Panc1 (cell line): ENCODE measurements at regions not wholly inside any gene's neighbourhood (a gene's known extent, or its start where the extent isn't known, plus 50 kb on each side); places are given as distances from the start of the nearest gene placed in this dataset.
"Not testable (repeated sequence)": the region's sequence is repeated elsewhere in the genome, so short reads cannot be mapped to it uniquely, and the experiment has no call there.

Source experiments
- ATAC-seq: fragments of 200-7000 bp; cut with Tn5 transposase; 2 replicates; pipeline ENCODE4 v1.9.1; 2020; ENCODE audit warnings: mild to moderate bottlenecking, moderate library complexity
- BruUV-seq: library from RNA; stranded (reverse); fragments of 400-500 nt; replicated peaks from 2 replicates; lab custom pipeline; 2021; lab: Mats Ljungman, UMichigan
- CTCF ChIA-PET: fragments of 300-600 bp; sonication (Branson Sonifier 250); formaldehyde crosslinking; loops from one replicate; lab custom pipeline; 2022; ENCODE audit warnings: antibody characterized with exemption; lab: Charles Lee
- POLR2A ChIA-PET: fragments of 300-600 bp; sonication (Branson Sonifier 250); formaldehyde crosslinking; loops from one replicate; lab custom pipeline; 2022; ENCODE audit warnings: antibody characterized with exemption; lab: Charles Lee
- DNase-seq: peaks from one replicate; pipeline ENCODE4 v3.0.0-alpha.2; 2010; ENCODE audit warnings: low read depth, low spot score
- H3K27ac ChIP-seq: 2 replicates; pipeline ENCODE4 v1.5.1; 2011; ENCODE audit warnings: mild to moderate bottlenecking, low read length, inconsistent platforms
- H3K27me3 ChIP-seq: fragments of 200-500 bp; sonication (Bioruptor generic); 2 replicates; pipeline ENCODE4 v1.6.0; 2014; ENCODE audit warnings: low read length, inconsistent platforms; ENCODE audit not compliant: control insufficient read depth, insufficient read depth
- H3K36me3 ChIP-seq: fragments of 200-500 bp; sonication (Bioruptor generic); 2 replicates; pipeline ENCODE4 v1.5.1; 2014; ENCODE audit warnings: inconsistent platforms, mild to moderate bottlenecking, low read length, moderate library complexity; ENCODE audit not compliant: control insufficient read depth, insufficient read depth
- H3K4me1 ChIP-seq: 2 replicates; pipeline ENCODE4 v1.5.1; 2011; ENCODE audit warnings: inconsistent platforms, mild to moderate bottlenecking, low read length, moderate library complexity; ENCODE audit not compliant: control insufficient read depth, insufficient read depth
- H3K4me3 ChIP-seq, 2 experiments: 2 replicates each; pipeline ENCODE4 v1.5.1; 2011 to 2012; ENCODE audit warnings: low read depth in 2 of 2, low read length in 2 of 2, mild to moderate bottlenecking in 2 of 2, inconsistent platforms in 1 of 2, moderate library complexity in 1 of 2
- H3K9me3 ChIP-seq: fragments of 200-500 bp; sonication (Bioruptor generic); 2 replicates; pipeline ENCODE4 v1.5.1; 2014; ENCODE audit warnings: low read depth, mild to moderate bottlenecking, inconsistent platforms, low read length, moderate library complexity; ENCODE audit not compliant: control insufficient read depth, insufficient read depth
- POLR2AphosphoS5 ChIP-seq: IDR thresholded peaks from 2 replicates; pipeline ENCODE4 v1.6.1; 2012; ENCODE audit warnings: mild to moderate bottlenecking, low read depth, low read length, moderate library complexity
- REST ChIP-seq, 2 experiments: IDR thresholded peaks; 2 replicates each; pipeline ENCODE4 v1.6.1; 2011 to 2012; ENCODE audit warnings: low read depth in 2 of 2, control low read depth in 1 of 2, low read length in 1 of 2, mild to moderate bottlenecking in 1 of 2, moderate library complexity in 1 of 2; ENCODE audit not compliant: insufficient read depth in 1 of 2
- SIN3A ChIP-seq: IDR thresholded peaks from 2 replicates; pipeline ENCODE4 v1.6.1; 2012; ENCODE audit warnings: low read depth, mild to moderate bottlenecking, low read length, moderate library complexity, borderline replicate concordance; ENCODE audit not compliant: insufficient read depth
- TCF7L2 ChIP-seq: IDR thresholded peaks from 2 replicates; pipeline ENCODE4 v1.6.1; 2011; ENCODE audit warnings: mild to moderate bottlenecking, low read depth, low read length, inconsistent platforms
- in situ Hi-C: cut with HindIII; loops from 2 replicates; pipeline ENCODE4 v1.10.0; 2016; ENCODE audit warnings: low sequenced_read_pairs, low pct_unique_long_range_greater_than_20kb
- intact Hi-C: fragments of 100-400 bp; cut with micrococcal nuclease; formaldehyde crosslinking; loops from one replicate; pipeline ENCODE4 v1.10.0; 2022; ENCODE audit not compliant: unreplicated experiment
- TF ChIP-seq, protein P1 (sequence below): fragments of 450-650 bp; IDR thresholded peaks from 2 replicates; pipeline ENCODE4 v1.5.1; 2017; ENCODE audit warnings: mild to moderate bottlenecking

GRCh38 chrX:994780-995179, 217.7 kb downstream of the CRLF2 start:
- Histone ChIP-seq H3K4me1 (no peaks in the 10 kb centered on the region), H3K27ac (no peak overlapping the region)

DNA sequence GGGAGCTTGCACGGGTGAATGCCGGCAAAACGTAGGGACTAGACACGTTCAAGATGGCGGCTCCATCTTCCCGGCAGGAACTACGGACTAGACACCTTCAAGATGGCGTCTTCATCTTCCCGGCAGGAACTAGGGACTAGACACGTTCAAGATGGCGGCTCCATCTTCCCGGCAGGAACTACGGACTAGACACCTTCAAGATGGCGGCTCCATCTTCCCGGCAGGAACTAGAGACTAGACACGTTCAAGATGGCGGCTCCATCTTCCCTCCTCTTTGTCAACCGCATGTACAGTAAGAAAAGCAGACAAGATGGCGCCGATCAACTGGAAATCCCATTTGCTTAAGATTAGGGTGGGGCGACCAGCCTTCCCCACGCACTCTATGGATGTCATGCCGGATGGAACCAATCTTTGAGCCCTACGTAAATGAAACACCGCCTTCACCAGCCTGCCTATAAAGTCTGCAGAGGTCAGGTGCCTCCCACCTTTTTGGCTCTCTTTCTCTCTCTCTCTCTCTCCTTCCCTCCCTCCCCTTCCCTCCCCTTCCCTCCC, 222.4 kb downstream of the CRLF2 start:
- CTCF ChIA-PET = no interaction called here
- DNase-seq = peak; percentile 35
- H3K4me3 ChIP-seq = peak overlapping the region; percentile 30 to 40
- H3K27me3 ChIP-seq = no peaks in the 10 kb centered on the region
- intact Hi-C loops = no loop called here
- BruUV-seq = no TSS peak
- in situ Hi-C loops = no loop called here
- peak; percentile 98 for ATAC-seq
- POLR2A ChIA-PET = no interaction called here
- no peaks in the 10 kb centered on the region for H3K36me3 ChIP-seq
- no peaks in the 10 kb centered on the region for H3K9me3 ChIP-seq
- TF ChIP-seq POLR2AphosphoS5 = 0 out of 2 replicates have a peak, but pooled peaks have one; percentile 21
- TF ChIP-seq REST (IDR thresholded peaks at IDR 0.05; ENCODE audit: insufficient read depth in 1 of 2, low read depth in 2 of 2, low read length in 1 of 2) = no peak
- H3K27ac ChIP-seq = peak overlapping the region; percentile 80
- H3K4me1 ChIP-seq = no peaks in the 10 kb centered on the region

More at GRCh38 chrX:994780-995179, 217.7 kb downstream of the CRLF2 start:
- TF ChIP-seq, protein P1, sequence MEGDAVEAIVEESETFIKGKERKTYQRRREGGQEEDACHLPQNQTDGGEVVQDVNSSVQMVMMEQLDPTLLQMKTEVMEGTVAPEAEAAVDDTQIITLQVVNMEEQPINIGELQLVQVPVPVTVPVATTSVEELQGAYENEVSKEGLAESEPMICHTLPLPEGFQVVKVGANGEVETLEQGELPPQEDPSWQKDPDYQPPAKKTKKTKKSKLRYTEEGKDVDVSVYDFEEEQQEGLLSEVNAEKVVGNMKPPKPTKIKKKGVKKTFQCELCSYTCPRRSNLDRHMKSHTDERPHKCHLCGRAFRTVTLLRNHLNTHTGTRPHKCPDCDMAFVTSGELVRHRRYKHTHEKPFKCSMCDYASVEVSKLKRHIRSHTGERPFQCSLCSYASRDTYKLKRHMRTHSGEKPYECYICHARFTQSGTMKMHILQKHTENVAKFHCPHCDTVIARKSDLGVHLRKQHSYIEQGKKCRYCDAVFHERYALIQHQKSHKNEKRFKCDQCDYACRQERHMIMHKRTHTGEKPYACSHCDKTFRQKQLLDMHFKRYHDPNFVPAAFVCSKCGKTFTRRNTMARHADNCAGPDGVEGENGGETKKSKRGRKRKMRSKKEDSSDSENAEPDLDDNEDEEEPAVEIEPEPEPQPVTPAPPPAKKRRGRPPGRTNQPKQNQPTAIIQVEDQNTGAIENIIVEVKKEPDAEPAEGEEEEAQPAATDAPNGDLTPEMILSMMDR = no peak
- TF ChIP-seq SIN3A (no peak), POLR2AphosphoS5 (no peak), REST (IDR thresholded peaks at IDR 0.05; ENCODE audit: insufficient read depth in 1 of 2, low read depth in 2 of 2, low read length in 1 of 2) (no peak), TCF7L2 (no peak)
- ChIA-PET CTCF (no interaction called here), POLR2A (no interaction called here)
- ATAC-seq (no peak), DNase-seq (no peak)
- intact Hi-C loops = no loop called here
- in situ Hi-C loops = no loop called here
- Histone ChIP-seq H3K4me3 (no peak overlapping the region), H3K27me3 (no peaks in the 10 kb centered on the region), H3K9me3 (no peaks in the 10 kb centered on the region), H3K36me3 (no peaks in the 10 kb centered on the region)
- BruUV-seq = no TSS peak

- BruUV-seq, H3K4me1 ChIP-seq, DNase-seq, CTCF ChIA-PET, ATAC-seq, H3K36me3 ChIP-seq, intact Hi-C loops, POLR2A ChIA-PET, in situ Hi-C loops, H3K4me3 ChIP-seq, H3K27me3 ChIP-seq, H3K9me3 ChIP-seq, H3K27ac ChIP-seq: not testable (repeated sequence)
These were observed 223.9 kb downstream of the CRLF2 start for GRCh38 chrX:988530-988929.
